GM21360 (cell line): ENCODE measurements at regions not wholly inside any gene's neighbourhood (a gene's known extent, or its start where the extent isn't known, plus 50 kb on each side); places are given as distances from the start of the nearest gene placed in this dataset.
"Not testable (repeated sequence)": the region's sequence is repeated elsewhere in the genome, so short reads cannot be mapped to it uniquely, and the experiment has no call there.

Source experiments
- ATAC-seq: cut with Tn5 transposase; IDR thresholded peaks from one replicate; pipeline ENCODE4 v1.9.1; 2021; ENCODE audit warnings: mild to moderate bottlenecking, moderate library complexity; ENCODE audit not compliant: unreplicated experiment

GRCh38 chr4:53699310-53699709 lies 108.0 kb upstream of the LNX1 start:
- ATAC-seq, result not testable (repeated sequence)

- no peak for ATAC-seq
Observed at GRCh38 chr4:53697016-53697685, 105.9 kb upstream of the LNX1 start.

GRCh38 chr4:53695540-53696463 lies 104.5 kb upstream of the LNX1 start:
- ATAC-seq, result no peak

- ATAC-seq, result no peak
Observed at GRCh38 chr4:53694666-53695065, 103.4 kb upstream of the LNX1 start.

- no peak for ATAC-seq
Observed at GRCh38 chr4:53693909-53694308, 102.6 kb upstream of the LNX1 start.

- ATAC-seq, result no peak
Observed at GRCh38 chr4:53693408-53693807, 102.1 kb upstream of the LNX1 start.

- peak; percentile 87 for ATAC-seq
Observed at GRCh38 chr4:53688186-53688790, 97.0 kb upstream of the LNX1 start.

- no peak for ATAC-seq
Observed at GRCh38 chr4:53686521-53686920, 95.2 kb upstream of the LNX1 start.

- no peak for ATAC-seq
Observed at GRCh38 chr4:53684136-53685130, 93.1 kb upstream of the LNX1 start.

- ATAC-seq, result no peak
Observed at GRCh38 chr4:53682908-53683307, 91.6 kb upstream of the LNX1 start.

- no peak for ATAC-seq
Observed at GRCh38 chr4:53682196-53682595, 90.9 kb upstream of the LNX1 start.

- ATAC-seq, result no peak
Observed at GRCh38 chr4:53680598-53680997, 89.3 kb upstream of the LNX1 start.

GRCh38 chr4:53680168-53680567 lies 88.9 kb upstream of the LNX1 start:
- ATAC-seq, result no peak

GRCh38 chr4:53676402-53676871 lies 85.2 kb upstream of the LNX1 start:
- no peak for ATAC-seq

GRCh38 chr4:53674903-53675302 lies 83.6 kb upstream of the LNX1 start:
- ATAC-seq, result no peak

- no peak for ATAC-seq
Observed at GRCh38 chr4:53672873-53673272, 81.6 kb upstream of the LNX1 start.

GRCh38 chr4:53671757-53672156 lies 80.5 kb upstream of the LNX1 start:
- no peak for ATAC-seq

GRCh38 chr4:53659737-53660136 lies 68.5 kb upstream of the LNX1 start:
- ATAC-seq, result no peak

- no peak for ATAC-seq
Observed at GRCh38 chr4:53659112-53659511, 67.8 kb upstream of the LNX1 start.

GRCh38 chr4:53658029-53658428 lies 66.7 kb upstream of the LNX1 start:
- no peak for ATAC-seq
